HG03520 (cell line): ENCODE measurements at regions not wholly inside any gene's neighbourhood (a gene's known extent, or its start where the extent isn't known, plus 50 kb on each side); places are given as distances from the start of the nearest gene placed in this dataset.
"Not testable (repeated sequence)": the region's sequence is repeated elsewhere in the genome, so short reads cannot be mapped to it uniquely, and the experiment has no call there.

ENCODE experiments used
- ATAC-seq: cut with Tn5 transposase; IDR thresholded peaks from one replicate; pipeline ENCODE4 v1.9.1; 2021; ENCODE audit warnings: mild to moderate bottlenecking, moderate library complexity; ENCODE audit not compliant: unreplicated experiment

- not testable (repeated sequence) for ATAC-seq
These were observed 94.3 kb downstream of the KCNJ12 start for GRCh38 chr17:21470422-21470821.

DNA sequence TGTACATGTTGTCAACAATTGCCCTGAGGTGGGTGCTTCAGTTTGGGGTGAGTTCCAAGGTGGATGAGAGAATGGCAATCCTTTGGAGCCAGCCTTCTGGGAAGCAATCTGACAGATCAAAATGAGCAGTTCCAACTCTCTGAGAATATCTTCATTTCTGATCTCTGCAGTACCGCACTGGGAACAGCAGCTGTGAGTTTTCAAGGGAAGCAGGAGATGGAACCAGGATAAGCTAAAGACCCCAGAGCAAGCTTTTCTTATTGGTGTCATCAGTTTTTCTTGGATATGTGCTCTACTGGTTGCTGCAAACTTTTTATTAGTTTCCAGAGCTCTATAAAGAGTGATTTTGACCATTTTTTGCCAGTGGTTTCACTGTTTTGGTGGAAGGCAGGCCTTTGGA lies 94.7 kb downstream of the KCNJ12 start:
- ATAC-seq, result no peak

DNA sequence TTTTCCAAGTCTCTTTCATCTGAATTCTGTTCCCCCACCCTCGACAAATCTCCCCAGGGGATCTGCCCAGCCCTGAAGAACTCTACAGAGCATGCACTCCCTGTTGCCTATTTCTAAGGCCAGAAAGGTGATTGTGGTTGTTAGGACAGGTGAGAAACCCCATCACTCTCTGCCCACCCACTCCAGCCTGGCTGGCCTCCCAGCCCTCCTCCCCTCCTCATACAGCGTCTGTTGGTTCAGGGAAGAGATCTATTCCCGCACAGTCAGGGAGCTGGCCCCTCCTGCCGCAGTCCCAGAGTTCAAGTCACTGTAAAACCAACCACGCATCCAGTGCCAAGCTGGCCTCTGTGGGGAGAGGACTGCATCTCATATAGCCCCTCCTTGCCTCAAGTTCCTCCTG lies 98.7 kb downstream of the KCNJ12 start:
- no peak for ATAC-seq

DNA sequence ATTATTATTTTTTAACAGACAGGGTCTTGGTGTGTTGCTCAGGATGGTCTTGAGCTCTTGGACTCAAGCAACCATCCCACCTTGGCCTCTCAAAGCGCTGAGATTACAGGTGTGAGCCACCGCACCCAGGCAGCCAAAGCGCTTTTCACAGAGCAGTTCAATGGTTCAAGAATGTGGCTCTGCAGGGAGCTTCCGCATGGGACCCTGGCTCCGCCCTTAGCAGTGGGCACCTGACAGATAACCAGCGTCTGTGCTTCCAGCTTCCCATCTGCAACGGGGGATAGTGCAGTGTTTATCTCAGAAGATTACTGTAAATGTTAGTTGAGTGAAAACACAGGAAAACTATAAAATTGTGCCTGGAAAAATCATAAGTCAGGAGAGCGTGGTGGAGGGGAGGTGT lies 99.4 kb downstream of the KCNJ12 start:
- ATAC-seq, result no peak

DNA sequence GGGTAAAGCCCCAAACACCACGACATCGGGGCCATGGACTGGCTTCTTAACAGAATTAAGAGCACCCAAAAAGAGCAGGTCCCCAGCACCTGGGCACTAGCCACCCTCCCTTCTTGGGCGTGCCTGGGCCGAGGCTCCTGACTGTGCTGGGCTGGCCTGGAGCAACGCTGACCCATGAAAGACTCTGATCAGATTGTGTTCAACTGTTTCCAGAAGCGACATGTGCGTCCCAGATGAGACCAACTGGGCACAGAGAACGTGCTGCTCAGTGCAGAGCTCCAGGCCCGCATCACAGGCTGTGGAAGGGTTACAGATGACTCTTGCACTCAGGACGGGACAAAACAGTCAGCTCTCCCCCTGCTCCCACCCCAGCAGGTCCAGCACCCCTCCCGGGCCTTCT lies 100.7 kb downstream of the KCNJ12 start:
- no peak for ATAC-seq

DNA sequence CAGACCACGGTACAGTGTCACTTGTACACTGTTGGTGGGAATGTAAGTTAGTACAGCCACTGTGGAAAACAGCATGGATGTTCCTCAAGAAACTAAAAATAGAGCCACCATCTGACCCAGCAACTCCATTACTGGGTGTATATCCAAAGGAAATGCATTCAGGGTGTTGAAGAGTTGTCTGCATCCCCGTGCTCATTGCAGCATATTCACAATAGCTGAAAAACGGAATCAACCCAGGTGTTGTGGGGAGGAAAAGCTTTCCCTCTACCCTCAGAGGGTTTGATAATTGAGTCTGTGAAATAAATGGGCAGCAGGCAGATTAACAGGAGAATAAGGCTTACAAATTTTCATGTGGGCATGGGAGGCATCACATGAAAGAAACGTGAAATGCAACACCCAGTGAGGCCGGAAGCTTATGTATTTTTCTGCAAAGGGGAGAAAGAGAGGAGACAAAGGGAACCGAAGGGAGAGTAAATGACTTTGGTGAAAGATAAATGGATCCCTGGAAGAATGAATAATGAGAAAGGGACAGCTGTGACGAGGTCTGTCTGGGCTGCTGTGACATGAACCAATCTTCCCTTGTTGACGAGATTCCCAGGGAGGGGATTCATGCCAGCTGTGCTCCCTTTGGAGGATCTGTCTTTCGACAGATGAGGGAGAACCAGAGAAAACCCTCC lies 106.2 kb downstream of the KCNJ12 start:
- ATAC-seq, result no peak

GRCh38 chr17:21488043-21488442 lies 111.9 kb downstream of the KCNJ12 start:
- not testable (repeated sequence) for ATAC-seq

DNA sequence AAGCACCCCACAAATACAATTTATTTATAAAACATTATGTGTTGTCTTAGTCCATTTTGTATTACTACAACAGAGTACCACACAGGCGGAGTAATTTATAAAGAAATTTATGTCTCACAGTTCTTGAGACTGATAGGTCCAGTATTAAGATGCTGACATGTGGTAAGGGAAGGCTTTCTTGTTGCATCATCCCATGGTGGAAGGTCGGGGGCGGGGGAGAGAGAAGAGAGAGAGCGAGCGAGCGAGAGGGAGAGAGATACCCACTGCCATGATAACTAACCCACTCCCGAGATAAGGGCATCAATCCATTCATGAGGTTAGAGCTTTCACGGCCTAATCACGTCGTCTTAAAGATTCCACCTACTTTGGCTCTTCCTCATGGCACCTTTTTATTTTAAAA lies 117.8 kb downstream of the KCNJ12 start:
- ATAC-seq, result no peak

GRCh38 chr17:21495281-21495680 lies 119.1 kb downstream of the KCNJ12 start:
- ATAC-seq, result no peak

DNA sequence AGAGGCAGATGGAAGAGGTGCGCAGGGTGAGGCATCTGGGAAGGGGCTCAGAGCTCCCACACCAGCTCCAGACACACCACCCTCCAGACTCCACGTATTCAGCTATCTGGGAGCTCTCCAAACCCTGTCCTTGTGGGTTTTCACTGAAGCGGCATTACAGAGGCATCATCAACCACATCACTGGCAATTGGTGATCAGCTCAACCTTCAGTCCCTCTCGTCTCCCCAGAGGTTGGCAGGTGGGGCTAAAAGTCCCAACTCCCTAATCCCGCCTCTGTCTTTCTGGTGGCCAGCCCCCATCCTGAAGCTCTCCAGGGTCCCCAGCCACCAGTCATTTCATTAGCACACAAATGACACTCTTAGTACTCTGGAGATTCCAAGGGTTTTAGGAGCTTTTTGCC lies 123.9 kb downstream of the KCNJ12 start:
- ATAC-seq, result no peak

DNA sequence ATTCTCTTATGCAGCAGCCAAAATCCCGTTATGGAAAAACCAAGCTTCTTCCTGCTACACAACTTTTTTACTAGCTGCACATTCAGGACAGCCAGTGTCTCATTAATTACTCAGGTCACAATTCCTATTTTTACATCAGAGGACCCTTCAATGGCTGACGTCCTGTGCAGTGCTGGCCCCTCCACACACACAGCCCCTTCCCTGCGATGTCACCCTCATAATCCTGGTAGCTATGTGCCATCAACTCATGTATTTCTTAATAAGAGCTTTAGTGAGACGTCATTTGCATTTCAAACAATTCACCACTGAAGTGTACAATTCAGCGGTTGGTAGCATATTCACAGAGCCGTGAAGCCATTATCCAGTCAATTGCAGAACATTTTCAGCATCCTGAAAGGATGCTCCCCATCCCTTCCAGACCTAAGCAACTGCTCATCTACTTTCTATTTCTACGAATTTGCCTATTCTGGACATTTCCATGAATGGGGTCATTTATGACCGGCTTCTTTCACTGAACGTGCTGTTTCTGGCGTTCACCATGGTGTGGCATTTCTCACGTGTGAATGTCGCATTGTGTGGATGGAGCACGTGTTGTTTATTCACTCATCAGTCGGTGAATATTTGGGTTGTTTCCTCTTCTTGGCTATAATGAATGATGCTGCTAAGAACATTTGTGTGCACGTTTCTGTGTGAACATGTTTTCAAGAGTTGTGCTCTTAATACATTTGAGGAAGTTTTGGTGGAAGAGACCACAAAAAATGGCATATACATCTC lies 126.0 kb downstream of the KCNJ12 start:
- ATAC-seq, result not testable (repeated sequence)

GRCh38 chr17:21505819-21506815 lies 130.0 kb downstream of the KCNJ12 start:
- ATAC-seq, result no peak

GRCh38 chr17:21507806-21508205 lies 131.6 kb downstream of the KCNJ12 start:
- ATAC-seq, result not testable (repeated sequence)

DNA sequence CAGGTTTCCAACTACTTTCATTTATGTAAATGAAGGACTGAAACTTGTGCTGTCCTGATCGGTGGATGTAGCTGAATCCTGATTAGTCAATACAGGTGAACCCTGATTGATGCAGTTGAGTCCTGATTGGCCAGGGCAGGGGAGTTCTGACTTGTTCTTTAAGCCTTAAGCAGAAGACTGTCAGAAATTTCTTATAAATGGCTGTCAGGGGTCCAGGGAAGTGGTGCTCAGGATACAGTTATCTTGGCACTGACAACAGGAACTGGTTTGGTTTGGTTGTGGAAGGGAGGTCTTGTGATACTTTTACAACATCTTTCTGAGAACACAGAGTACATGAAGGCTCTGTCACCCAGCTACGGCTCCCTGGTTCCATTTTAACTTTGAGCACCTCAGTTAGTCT lies 132.1 kb downstream of the KCNJ12 start:
- no peak for ATAC-seq

DNA sequence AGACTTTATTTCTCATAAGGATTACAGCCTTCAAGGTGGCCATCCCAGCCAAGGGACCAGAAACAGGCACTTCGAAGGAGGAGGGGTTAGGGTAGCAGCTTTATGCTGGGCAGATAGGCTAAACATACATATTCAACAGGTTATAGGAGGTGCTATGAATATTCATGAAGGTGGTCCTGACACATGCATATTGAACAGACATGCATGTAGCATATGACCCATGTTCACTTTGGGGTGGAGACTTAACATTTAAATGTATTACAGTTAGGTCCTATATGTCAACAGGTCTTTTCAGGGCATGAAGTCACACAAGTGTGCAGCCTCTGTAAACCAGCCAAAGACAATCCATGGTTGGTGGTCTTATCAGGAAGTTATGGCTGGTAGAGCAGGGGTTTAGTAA lies 133.2 kb downstream of the KCNJ12 start:
- not testable (repeated sequence) for ATAC-seq

DNA sequence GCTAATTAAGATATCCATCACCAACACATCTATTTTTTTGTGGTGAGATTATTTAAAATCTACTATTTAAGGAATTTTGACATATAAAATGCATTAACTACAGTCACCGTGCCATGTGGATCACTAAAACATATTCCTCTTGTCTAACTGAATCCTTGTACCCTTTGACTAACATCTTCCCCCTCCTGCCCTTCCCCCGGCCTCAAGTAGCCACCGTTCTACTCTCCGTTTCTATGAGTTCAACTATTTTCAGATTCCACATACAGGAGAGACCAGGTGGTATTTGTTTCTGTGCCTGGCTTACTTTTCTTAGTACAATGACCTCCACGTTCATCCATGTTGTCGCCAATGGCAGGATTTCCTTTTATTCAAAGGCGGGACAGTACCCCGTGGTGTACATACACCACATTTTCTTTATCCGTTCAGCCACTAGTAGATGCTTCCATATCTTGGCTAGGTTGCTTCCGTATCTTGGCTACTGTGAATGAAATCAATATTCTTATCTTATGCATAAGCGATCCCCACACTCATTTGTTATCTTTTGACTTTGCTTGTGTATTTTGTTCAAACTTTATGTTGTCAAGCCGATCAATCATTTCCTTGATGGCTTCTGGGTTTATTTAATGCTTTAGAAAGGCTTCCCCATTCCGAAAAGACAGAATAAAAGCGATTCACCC lies 134.7 kb downstream of the KCNJ12 start:
- ATAC-seq, result no peak

DNA sequence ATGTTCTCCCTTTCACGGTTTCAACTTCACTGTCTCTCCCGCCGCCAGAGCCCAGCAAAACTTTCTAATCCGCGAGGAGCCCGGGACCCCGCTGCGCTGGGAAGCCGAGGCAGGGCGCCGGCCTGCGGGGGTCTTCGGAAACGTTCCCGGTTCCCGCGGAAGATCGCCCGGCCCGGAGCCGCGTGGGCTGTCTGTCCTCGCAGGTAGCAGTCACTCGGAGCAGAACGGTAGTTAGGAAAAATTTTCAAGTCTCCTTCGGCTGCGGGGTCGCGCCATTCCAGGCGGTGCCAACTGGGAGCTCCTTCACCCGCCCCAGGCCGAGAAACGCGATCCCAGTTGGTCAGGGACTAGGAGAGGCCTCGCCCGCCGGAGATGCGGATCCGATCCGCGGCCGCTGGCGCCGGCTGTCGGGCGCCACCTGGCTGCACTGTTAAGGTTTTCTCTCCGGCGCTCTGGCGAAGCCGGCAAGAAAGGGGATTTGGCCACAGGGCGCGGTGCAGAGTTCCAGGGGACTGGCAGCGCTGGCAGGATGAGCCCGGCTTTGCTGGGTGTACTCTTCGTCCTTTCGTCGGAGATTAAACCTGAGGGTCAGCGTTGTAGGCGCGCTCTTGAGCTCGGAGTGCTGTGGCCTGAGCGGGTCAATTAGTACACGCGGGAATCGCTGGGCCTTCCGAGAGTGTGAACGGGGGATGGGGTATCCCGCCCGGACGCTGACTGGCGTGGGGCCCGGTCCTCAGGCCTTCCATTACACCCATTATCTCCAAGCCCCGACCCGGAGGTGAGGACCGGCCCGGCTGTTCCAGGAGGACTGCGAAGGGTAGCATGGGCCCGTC lies 135.4 kb downstream of the KCNJ12 start:
- ATAC-seq, result no peak

GRCh38 chr17:21512307-21513011 lies 136.3 kb downstream of the KCNJ12 start:
- ATAC-seq, result no peak

DNA sequence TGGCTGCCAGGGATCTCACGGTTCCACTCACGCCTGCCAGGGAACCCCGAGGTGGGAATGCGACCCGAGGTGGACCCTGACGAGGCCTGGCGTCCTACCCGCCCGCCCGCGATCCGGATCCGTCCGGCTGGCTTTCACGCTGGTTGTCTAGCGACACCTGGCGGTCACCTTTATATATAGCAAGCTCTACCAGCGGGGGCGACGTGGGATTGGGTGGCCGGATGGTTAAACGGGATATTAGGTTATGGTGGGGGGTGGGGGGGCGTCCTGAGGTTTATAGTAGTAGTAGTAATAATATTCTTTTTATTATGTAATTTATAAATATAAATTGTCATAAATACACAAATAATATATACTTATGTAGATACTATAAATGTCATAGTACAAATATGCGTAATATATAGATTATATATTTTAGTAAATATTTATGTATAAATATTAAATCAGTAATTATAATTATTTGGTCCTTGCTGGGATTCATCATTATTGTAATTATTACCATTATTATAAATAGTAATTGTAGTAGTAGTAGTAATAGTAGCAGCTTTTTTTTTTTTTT lies 136.9 kb downstream of the KCNJ12 start:
- no peak for ATAC-seq
